ENCODE measurements at regions not wholly inside any gene's neighbourhood (a gene's known extent, or its start where the extent isn't known, plus 50 kb on each side); places are given as distances from the start of the nearest gene placed in this dataset.

DNA sequence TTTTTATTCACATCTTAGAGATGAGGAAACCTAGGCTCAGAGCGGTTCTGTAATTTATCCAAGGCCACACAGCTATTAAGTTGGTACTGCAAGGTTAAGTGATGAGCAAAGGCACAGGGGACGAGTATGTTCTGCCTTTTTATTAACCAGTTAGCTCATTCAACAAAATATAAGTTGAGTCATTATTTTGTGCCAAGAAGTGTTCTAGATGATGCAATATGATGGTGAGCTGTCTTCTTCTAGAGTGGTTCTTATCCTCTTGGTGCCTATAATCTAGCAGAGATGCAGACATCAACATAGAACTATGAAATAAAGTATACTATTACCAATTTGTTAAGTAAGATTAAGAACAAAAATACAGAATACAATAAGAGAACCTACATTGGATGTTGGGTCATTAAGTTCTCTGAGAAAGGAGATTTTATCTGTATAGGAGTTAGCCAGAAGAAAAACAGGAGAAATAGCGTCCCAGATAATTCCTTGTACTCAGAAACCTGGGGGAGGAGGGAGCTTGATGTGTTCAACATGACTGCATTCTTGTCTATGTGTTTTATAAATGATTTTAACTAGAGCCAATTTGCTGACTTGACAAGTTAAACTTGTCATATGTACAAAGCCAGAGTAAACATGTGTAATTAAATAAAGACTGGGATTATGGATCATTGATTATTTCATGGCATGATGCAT lies 122.3 kb downstream of the TBXT start:
- ATAC-seq (replicated peaks; ENCODE audit: extremely low read depth, poor library complexity, severe bottlenecking) (no peak), DNase-seq (ENCODE audit: low spot score in 2 of 2) (no peak)
- Mint-ChIP-seq H3K27me3 (peaks cover 58% of the 10 kb centered on the region), H3K36me3 (ENCODE audit: insufficient read depth) (no peaks in the 10 kb centered on the region), H3K4me3 (no peak overlapping the region), H3K9me3 (no peaks in the 10 kb centered on the region), H3K27ac (ENCODE audit: low read depth) (no peak overlapping the region), H3K4me1 (no peaks in the 10 kb centered on the region)

GRCh38 chr6:166041277-166041676 lies 126.4 kb downstream of the TBXT start:
- no peaks in the 10 kb centered on the region for H3K4me1 Mint-ChIP-seq
- no peak overlapping the region for H3K27ac Mint-ChIP-seq (ENCODE audit: low read depth)
- H3K36me3 Mint-ChIP-seq (ENCODE audit: insufficient read depth), result no peaks in the 10 kb centered on the region
- ATAC-seq (replicated peaks; ENCODE audit: extremely low read depth, poor library complexity, severe bottlenecking), result no peak
- no peak for DNase-seq (ENCODE audit: low spot score in 2 of 2)
- no peaks in the 10 kb centered on the region for H3K9me3 Mint-ChIP-seq
- H3K4me3 Mint-ChIP-seq, result no peak overlapping the region
- H3K27me3 Mint-ChIP-seq, result peaks cover 49% of the 10 kb centered on the region

- DNase-seq (ENCODE audit: low spot score in 2 of 2), result no peak
- Mint-ChIP-seq H3K4me3 (no peak overlapping the region), H3K27ac (ENCODE audit: low read depth) (no peak overlapping the region), H3K36me3 (ENCODE audit: insufficient read depth) (no peaks in the 10 kb centered on the region), H3K9me3 (no peaks in the 10 kb centered on the region), H3K4me1 (no peaks in the 10 kb centered on the region), H3K27me3 (peaks cover 42% of the 10 kb centered on the region)
- no peak for ATAC-seq (replicated peaks; ENCODE audit: extremely low read depth, poor library complexity, severe bottlenecking)
Measured at GRCh38 chr6:166040292-166040691, 127.4 kb downstream of the TBXT start.

DNA sequence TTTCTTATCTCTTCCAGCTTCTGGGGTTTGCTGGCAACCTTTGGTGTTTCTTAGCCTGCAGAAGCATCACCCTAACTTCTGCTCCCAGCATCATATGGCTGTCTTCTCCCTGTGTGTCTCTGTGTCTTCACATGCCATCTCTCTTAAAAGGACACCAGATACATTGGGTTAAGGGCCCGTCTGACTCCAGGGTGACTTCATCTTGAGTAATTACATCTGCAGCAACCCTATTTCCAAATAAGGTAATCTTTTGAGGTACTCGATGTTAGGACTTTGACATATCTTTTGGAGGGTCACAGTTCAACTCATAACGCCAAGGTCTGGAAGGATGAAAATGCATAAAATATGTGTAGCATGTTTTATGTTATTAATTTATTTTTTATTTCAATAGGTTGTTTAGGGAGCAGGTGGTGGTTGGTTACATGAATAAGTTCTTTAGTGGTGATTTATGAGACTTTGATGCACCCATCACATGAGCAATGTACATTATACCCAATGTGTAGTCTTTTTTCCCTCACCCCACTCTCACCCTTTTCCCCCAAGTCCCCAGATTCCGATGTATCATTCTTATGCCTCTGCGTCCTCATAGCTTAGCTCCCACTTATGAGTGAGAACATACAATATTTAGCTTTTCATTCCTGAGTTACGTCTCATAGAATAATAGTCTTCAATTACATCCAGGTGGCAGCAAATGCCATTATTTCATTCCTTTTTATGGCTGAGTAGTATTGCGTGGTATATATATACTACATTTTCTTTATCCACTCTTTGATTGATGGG lies 131.1 kb downstream of the TBXT start:
- Mint-ChIP-seq H3K27ac (ENCODE audit: low read depth) (no peak overlapping the region), H3K36me3 (ENCODE audit: insufficient read depth) (no peaks in the 10 kb centered on the region), H3K4me1 (no peaks in the 10 kb centered on the region), H3K9me3 (no peaks in the 10 kb centered on the region), H3K27me3 (peaks cover 20% of the 10 kb centered on the region), H3K4me3 (no peak overlapping the region)
- ATAC-seq (replicated peaks; ENCODE audit: extremely low read depth, poor library complexity, severe bottlenecking) (no peak), DNase-seq (ENCODE audit: low spot score in 2 of 2) (no peak)

- Mint-ChIP-seq H3K27ac (ENCODE audit: low read depth) (no peak overlapping the region), H3K27me3 (peaks cover 7% of the 10 kb centered on the region), H3K4me3 (no peak overlapping the region), H3K36me3 (ENCODE audit: insufficient read depth) (no peaks in the 10 kb centered on the region), H3K9me3 (no peaks in the 10 kb centered on the region), H3K4me1 (no peaks in the 10 kb centered on the region)
- ATAC-seq (replicated peaks; ENCODE audit: extremely low read depth, poor library complexity, severe bottlenecking) (no peak), DNase-seq (ENCODE audit: low spot score in 2 of 2) (no peak)
Measured at GRCh38 chr6:166032366-166033200, 135.1 kb downstream of the TBXT start.

DNA sequence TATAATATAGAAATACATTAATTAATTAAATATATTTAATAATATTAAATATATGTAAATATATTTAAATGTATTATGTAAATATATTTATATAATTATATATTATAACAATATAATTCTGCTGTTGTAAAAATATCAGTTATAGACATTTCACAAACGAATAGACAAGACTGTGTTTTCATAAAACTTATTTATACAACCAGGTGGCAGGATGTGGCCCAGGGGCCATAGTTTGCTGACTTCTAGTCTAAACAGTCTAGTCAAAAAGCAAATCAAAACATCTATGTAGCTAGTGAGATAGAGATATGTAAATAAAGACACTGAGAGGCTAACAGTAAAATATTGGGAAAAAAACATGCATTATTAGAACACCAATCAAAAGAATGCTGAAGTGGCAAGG lies 136.4 kb downstream of the TBXT start:
- DNase-seq (ENCODE audit: low spot score in 2 of 2), result no peak
- Mint-ChIP-seq H3K9me3 (no peaks in the 10 kb centered on the region), H3K27ac (ENCODE audit: low read depth) (no peak overlapping the region), H3K27me3 (peaks cover 7% of the 10 kb centered on the region), H3K4me1 (no peaks in the 10 kb centered on the region), H3K36me3 (ENCODE audit: insufficient read depth) (no peaks in the 10 kb centered on the region), H3K4me3 (no peak overlapping the region)
- no peak for ATAC-seq (replicated peaks; ENCODE audit: extremely low read depth, poor library complexity, severe bottlenecking)

DNA sequence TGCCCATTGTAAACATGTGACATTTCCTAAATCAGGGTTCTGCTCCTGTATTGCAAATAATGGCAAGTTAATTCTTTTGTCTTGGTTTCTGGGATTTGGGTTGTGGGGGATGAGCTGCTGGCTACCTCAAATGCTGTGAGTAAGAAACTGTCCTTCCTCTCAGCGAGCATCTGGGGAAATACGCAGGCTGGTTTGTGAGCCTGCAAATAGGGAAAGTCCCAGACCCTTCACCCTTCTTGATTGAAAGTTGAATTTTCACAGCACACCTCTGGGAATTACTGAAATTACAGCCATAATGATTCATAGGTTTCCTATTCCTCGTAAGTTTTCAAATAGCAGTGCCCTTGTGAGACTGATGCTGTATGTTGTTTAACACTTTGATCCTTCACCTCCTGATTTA lies 138.1 kb downstream of the TBXT start:
- no peak for ATAC-seq (replicated peaks; ENCODE audit: extremely low read depth, poor library complexity, severe bottlenecking)
- Mint-ChIP-seq H3K4me3 (no peak overlapping the region), H3K36me3 (ENCODE audit: insufficient read depth) (peaks cover 1% of the 10 kb centered on the region), H3K4me1 (no peaks in the 10 kb centered on the region), H3K27me3 (peaks cover 7% of the 10 kb centered on the region), H3K9me3 (no peaks in the 10 kb centered on the region), H3K27ac (ENCODE audit: low read depth) (no peak overlapping the region)
- DNase-seq (ENCODE audit: low spot score in 2 of 2), result no peak

DNA sequence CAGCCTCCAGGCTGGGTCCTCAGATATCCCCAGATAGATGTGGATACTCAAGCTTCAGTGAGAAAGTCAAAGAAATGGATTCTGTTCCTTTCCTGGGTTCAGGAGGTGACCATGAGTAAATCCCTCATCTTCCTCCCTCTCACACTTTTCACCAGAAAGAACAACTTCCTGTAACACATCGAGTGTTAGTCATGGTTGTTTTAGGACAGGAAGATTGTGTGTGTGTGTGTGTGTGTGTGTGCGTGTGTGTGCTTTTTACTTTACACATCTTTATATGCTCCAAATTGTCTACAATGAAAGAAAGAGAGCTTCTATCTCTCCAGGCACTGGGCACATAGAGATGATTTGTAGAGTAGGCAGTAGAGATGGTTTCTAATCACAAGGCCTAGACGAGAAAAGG lies 139.9 kb downstream of the TBXT start:
- ATAC-seq (replicated peaks; ENCODE audit: extremely low read depth, poor library complexity, severe bottlenecking) (no peak), DNase-seq (ENCODE audit: low spot score in 2 of 2) (no peak)
- Mint-ChIP-seq H3K4me1 (no peaks in the 10 kb centered on the region), H3K4me3 (no peak overlapping the region), H3K9me3 (no peaks in the 10 kb centered on the region), H3K27ac (ENCODE audit: low read depth) (no peak overlapping the region), H3K36me3 (ENCODE audit: insufficient read depth) (peaks cover 1% of the 10 kb centered on the region), H3K27me3 (no peaks in the 10 kb centered on the region)

- Mint-ChIP-seq H3K4me1 (no peaks in the 10 kb centered on the region), H3K9me3 (no peaks in the 10 kb centered on the region), H3K36me3 (ENCODE audit: insufficient read depth) (peaks cover 1% of the 10 kb centered on the region), H3K27me3 (no peaks in the 10 kb centered on the region), H3K27ac (ENCODE audit: low read depth) (no peak overlapping the region), H3K4me3 (no peak overlapping the region)
- no peak for DNase-seq (ENCODE audit: low spot score in 2 of 2)
- no peak for ATAC-seq (replicated peaks; ENCODE audit: extremely low read depth, poor library complexity, severe bottlenecking)
Measured at GRCh38 chr6:166026586-166027126, 141.0 kb downstream of the TBXT start.

DNA sequence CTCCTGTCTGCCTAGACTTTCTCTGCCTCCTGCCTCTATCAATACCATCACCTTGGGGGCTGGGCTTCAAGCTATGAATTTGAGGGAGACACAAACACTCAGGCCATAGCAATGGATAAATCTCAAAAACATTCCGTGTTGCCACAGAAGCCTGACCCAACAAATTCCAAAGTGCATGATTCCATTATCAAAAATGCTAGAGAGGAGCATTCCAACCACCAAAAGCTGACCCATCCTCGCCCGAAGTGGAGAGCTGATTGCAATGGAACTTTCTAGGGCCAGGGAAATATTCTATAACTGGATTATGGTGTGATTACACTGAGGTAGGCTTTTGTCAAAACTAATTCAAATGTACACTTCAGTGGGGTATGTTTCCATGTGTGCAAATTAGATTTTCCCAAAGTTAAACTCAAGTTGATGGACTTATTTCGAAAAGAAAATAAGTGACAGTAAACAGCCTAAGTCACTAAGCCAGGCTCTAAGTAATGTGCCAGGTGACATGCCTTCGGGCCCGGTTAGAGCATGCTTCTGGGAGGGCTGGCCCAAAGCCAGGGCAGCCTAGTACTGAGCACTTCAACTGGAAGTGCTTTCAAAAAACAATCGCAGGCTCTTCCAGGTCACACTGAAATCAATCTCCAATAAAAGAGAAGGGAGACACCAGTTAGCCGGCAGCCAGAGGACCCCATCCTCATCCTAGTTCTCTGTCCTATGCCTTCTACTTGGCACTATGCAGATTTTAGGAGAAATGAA lies 142.3 kb downstream of the TBXT start:
- H3K27me3 Mint-ChIP-seq, result no peaks in the 10 kb centered on the region
- DNase-seq (ENCODE audit: low spot score in 2 of 2) (no peak), ATAC-seq (replicated peaks; ENCODE audit: extremely low read depth, poor library complexity, severe bottlenecking) (no peak)
- peaks cover 1% of the 10 kb centered on the region for H3K36me3 Mint-ChIP-seq (ENCODE audit: insufficient read depth)
- no peaks in the 10 kb centered on the region for H3K9me3 Mint-ChIP-seq
- H3K4me1 Mint-ChIP-seq, result no peaks in the 10 kb centered on the region
- H3K4me3 Mint-ChIP-seq, result no peak overlapping the region
- no peak overlapping the region for H3K27ac Mint-ChIP-seq (ENCODE audit: low read depth)

- Mint-ChIP-seq H3K9me3 (no peaks in the 10 kb centered on the region), H3K36me3 (ENCODE audit: insufficient read depth) (peaks cover 4% of the 10 kb centered on the region)
Measured at GRCh38 chr6:166024252-166024651, 143.4 kb downstream of the TBXT start.

More at GRCh38 chr6:166024252-166024651, 143.4 kb downstream of the TBXT start:
- DNase-seq (ENCODE audit: low spot score in 2 of 2), result no peak
- peaks cover 6% of the 10 kb centered on the region for H3K27me3 Mint-ChIP-seq
- peak; percentile 19 for ATAC-seq (replicated peaks; ENCODE audit: extremely low read depth, poor library complexity, severe bottlenecking)
- H3K4me1 Mint-ChIP-seq, result no peaks in the 10 kb centered on the region
- H3K4me3 Mint-ChIP-seq, result no peak overlapping the region
- no peak overlapping the region for H3K27ac Mint-ChIP-seq (ENCODE audit: low read depth)

All from central memory CD8-positive, alpha-beta T cell (primary cell).